ENCODE measurements at regions not wholly inside any gene's neighbourhood (a gene's known extent, or its start where the extent isn't known, plus 50 kb on each side); places are given as distances from the start of the nearest gene placed in this dataset.

DNA sequence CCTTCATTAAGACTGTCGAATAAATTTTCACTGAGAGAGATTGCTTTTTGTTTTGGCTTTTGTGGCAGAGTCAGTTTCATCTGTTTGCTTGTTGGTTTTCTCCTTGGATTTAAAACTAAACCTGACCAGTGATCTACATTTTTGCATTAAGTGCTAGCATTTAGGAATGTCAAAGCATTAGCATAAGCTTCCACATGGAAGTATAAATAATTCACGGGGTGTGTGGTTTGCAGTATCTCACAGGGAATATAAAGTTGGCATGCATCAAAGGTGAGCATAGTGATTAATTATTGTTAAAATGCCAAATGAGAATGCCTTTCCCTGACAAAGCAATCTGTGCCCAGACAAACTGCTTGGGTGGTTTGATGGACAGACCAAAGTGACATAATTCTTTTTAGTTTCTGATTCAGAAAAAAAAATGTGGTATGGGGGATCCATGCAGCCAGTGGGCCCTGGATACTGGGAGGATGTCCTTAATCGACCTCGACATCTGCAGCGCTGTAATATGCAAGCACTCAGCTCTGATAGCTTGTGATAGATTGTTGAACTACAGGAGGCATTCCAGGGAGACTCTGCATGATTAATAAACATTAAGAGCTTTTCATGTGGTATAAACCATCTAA lies 339.3 kb upstream of the POM121L12 start:
- no peak for DNase-seq

DNA sequence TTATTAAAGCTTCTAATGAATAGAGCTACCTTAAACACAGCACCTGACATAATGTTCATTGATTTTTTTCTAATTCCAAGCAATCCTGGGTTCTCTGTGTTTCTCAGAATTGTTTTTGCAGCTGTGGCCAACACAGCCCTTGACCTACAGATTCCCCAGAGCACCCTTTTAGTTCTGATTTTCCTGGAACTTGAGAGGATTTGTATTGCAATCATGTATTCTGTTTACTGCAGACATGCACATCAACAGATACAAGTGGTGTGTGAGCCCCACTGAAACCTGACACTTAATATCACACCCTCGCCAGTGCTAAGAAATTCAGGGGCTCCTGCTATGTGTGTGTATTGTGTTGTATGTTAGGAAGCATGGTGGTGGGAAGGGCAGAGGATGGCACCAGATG lies 344.2 kb upstream of the POM121L12 start:
- DNase-seq: no peak

DNA sequence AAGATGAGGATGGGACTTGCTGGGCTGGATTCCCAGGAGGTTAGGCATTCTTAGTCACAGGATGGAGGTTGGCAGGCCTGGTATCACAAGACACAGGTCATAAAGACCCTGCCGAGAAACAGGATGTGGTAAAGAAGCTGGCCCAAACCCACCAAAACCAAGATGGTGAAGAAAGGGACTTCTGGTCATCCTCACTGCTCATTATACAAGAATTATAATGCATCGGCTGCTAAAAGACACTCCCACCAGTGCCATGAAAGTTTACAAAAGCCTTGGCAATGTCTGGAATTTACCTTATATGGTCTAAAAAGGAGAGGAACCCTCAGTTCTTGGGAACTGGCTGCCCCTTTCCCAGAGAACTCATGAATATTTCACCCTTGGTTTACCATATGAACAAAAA lies 345.5 kb upstream of the POM121L12 start:
- DNase-seq: no peak

DNA sequence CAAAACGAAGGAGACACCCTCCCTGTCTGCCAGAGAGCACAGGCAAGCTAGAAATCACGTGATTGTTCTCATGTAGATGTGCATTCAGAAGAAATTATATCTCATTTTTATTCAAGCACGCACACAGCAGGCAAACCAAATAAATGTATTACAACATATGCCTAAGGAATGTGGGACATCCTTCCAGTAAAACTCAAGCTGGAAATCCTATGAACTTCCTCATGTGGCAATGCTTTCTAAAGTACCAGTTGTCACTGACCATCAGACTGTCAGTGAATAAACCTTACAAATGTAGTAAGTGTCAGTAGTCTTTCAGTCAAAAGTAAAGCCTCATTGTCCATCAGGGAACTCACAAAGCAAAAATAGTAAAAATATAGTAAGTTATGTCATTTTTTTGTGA lies 350.1 kb upstream of the POM121L12 start:
- no peak for DNase-seq

DNA sequence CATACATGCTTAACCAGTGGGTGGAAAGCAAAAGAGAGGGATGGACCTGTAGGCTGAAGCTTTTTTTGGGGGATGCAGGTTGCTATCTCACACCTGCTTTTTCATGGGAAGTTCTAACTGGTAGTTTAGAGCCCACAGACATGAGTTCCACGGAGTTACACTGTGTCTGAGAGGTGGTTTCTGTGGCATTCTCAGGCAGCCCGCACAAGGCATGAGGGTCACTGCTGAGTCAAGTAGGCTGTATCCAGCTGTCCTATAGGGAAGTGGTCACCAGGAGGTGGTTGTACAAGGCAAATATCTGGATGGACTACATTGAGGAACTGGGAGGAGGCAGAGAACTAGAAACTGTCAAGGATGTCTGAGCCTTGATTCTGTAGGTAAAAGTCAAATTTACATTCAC lies 351.0 kb upstream of the POM121L12 start:
- DNase-seq: no peak

DNA sequence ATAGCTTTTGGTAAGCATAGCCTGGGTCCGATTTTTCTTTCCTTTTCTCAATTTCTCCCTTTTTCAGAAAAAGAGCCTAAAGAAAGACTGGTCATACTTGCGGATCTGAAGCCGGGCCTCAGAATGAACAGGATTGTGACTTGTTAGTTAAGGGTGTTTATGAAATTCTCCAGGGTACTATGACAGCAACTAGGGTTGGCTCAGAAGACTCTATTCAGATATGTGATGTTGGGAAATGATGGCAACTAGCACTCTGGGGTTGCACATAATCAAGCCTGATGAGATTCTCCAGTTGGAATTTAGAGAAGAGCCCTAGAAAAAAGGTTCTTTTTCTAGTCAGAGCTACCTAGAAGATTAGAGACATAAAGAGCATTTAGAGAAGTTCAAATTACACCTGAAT lies 352.4 kb upstream of the POM121L12 start:
- no peak for DNase-seq

DNA sequence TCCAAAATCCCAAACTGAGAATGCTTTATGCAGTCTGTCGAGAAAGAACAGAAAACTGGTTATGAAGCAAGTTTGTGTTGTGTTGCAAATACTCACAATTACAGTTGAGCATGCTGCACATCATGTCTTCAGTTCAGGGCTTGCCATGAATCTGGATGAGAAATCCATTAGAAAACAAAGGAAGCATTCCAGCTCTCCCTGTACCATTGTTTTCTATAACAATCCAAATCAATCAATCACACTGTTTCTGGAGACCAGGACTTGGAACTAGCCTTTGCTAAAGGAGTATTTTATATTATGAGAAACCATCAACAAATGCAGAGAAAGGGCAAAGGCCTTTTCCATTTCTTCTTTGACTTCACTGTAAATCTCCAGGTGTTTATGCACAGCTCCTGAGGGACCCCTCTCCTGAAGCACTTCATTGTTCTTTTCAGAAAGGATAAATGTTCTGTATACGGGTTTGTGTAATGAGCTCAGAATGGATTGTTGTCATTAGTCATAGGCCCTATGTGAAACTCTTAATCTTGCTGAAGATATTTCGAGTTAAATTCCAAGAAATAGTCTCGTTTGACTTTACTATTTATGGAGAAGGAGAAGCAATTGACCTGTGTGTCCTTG lies 364.7 kb upstream of the POM121L12 start:
- no peak for DNase-seq

DNA sequence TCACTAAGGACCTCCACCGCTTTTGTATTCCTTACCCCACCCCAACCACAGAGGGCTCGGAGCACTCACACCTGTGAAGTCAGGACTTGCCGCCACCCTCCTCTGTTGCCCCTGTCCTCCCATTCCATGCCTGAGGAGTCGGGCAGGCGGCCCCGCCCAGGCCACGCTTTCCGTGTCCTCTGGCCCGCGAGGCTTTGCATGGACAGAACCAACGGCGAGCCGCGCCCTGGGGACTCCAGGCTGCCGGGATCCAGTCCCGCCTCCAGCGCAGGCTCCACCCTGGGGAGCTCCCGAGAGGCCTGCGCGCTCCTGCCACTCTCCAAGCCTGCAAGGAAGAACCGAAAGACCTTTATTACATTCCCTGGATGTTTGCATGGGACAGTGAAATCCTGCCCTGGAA lies 366.4 kb upstream of the POM121L12 start:
- no peak for DNase-seq

DNA sequence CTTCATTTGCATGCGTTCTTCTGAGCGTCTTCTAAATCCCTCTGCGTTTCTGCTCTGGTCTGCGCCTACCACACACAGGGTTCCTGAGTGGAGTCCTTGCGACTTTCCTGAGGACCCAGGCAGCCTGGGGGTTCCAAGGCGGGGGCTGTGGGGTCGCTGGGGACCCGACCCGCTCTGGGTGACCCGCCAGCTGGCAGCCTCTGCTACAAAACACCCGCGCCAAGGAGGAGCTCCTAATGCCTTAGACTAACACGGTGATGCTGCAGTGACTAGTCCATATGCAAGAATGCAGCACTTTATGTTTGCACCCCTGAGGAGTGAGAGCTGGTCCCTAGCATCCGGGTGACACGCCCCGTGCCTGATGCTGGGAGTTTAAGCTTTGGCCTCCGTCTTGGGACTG lies 367.0 kb upstream of the POM121L12 start:
- no peak for DNase-seq

DNA sequence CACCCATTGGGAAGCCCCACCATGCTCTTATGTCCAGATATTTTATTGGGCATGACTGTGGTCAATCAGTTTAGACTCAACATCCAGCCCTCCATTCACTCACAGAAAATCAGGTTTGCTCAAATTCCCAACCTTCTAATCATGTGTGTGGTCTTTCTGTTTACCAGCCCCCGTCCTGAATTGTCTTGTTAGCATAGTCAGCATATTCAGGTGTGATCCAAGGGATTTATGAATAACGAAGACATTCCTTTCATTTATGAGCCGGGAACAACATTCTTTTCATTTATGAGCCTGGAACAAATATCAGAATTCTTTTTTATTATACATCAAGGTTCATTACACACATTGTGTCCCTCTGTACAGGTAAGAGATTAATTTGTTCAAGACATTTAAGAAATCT lies 376.3 kb upstream of the POM121L12 start:
- no peak for DNase-seq

DNA sequence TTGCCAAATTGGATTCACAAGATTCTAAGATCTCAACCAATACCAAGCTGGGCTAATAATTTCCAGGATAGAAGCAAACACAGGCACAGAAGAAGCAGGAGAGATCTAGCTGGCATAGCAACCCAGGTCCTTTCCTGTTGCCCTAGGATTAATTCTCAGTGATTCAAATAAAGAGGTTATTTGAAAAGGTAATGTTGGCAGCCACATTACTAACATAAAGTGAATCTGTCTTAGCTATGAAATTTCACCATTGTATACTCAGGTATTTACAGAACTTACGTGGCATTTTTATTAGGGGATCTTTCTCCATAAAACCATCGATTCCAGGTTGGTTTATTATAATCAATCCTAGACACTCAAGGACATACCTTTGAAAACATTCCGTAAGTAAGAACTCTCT lies 379.3 kb upstream of the POM121L12 start:
- no peak for DNase-seq

DNA sequence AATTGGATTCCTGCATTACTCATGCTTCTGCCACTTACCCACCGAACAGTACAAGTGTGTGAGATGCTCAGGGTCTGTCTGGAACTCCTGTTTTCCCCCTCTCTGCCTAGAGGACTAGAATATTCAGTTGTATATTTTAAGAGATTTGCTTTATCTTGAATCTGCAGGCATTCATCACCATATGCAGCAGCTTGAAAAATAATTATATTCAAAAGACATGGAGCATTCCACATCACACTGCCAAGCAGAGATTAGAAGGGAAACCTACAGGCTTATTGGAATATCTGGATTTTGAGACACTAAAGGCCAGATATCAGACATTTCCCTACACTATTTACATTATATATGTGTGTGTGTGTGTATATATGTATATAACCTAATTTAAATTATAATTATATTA lies 382.8 kb upstream of the POM121L12 start:
- DNase-seq: no peak

DNA sequence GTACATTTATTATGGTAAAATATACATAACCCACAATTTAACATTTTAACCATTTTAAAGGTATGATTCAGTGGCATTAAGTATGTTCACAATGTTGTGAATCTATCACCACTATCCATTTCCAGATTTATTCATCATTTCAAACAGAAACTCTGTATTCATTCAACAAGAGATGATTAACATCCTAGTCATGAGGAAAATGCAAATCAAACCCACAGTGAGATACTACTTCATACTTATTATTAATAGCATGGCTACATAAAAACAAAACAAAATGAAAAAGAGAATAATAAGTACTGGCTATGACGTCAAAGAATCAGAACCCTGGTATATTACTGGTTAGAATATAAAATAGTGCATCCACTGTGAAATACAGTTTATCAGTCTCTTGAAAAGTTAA lies 386.6 kb upstream of the POM121L12 start:
- DNase-seq: no peak

DNA sequence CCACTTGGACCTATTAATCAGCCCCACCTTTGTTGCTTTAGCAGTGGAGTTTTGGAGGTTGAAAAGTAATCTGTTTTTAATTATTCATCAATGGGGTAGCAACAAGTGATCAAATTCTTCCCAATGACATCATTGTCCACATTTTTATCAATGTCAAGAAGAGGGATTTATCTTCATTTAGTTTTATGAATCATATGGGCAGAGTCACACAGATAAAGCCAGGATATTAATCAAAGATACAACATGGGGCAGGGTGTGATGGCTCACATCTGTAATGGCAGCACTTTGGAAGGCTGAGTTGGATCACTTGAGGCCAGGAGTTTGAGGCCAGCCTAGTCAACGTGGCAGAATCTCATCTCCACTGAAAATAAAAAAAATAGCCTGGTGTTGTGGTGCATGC lies 388.4 kb upstream of the POM121L12 start:
- DNase-seq: no peak

DNA sequence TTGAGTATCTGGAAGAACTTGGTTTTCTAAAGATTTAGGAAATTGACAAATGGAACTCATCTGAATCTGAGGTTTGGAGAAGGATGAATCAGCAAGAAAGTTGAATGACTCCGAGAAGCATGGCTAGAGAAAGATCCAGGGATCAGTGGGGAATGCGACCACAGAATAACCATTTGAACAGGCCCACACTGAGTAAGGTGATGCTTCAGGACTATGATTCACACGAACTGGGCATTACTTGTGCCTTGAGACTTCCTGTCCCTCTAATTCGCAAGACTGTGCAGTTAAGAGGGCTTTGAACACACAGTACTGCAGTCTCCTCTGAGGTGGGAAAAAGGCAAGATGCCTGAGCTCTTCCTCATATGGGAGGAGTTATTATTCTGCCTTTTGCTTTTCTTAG lies 395.5 kb upstream of the POM121L12 start:
- no peak for DNase-seq

DNA sequence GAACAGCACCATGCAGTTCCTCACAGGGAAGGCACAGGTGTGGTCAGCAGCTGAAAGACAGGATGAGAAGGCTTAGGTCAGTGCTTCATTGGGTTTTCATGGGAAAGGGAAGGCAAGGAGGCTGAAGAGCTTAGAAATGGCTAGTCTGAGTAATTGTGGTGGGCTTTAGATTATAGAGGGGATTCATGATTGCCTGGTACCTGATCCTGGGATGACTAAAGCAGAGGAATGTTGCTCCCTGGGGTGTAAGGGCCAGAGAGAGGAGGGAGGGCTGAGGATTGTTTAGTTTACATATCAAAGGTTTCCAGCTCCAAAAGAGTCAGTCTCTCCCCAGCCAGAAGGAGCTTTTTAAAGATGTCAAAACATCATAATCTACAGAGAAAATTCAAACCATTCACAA lies 396.3 kb upstream of the POM121L12 start:
- no peak for DNase-seq

DNA sequence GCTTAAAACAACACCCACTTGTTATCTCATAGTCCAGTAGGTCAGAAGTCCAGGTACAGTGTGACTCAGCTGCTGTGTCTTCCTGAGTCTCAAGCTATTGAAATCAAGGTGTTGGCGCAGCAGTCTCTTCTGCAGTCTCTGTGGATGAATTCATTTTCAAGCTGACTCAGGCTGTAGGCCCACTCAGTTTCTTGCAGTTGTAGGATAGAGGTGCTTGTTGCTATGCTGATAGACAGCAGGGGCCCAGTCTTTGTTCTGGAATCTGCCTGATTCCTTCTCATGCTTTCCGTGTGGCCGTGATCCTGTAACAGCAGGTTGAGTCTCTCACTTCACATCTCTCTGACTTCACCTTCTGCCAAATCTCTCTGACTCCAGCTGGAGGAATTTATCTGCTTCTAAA lies 400.4 kb upstream of the POM121L12 start:
- DNase-seq: no peak

DNA sequence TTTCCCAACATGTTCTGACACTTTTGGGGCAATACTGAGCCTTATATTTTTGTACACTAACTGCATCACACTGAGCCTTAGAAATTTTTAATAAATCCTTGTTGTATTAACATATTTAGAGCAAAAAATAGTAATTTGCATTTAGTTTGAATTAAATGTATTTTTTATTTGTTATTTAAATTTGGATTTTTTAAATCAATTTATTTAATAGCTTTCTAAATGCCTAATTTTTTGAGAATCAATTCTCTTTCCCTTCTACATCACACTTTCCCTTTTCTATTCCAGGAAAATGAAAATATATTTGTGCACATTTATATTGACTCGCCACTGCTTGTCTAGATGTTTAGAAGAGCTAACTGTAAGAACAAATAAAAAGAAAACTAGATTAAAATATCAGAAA lies 414.6 kb upstream of the POM121L12 start:
- no peak for DNase-seq

DNA sequence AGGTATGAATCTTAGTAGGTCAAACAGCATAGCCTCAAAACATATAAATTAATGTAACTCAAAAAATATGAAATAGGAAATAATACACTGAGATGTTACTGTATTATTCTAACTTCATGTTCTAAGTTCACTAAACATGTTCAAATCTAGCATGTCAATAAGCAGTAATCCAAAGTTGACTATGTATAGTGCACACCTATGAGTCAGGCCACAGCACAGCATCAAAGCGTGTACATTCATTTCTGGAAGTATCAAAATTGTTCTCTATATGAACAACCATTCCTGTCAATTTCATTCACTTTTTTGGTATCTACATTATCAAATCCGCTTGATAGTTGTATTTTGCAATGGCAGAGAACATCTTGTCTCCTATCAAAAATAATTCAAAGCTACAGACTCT lies 418.9 kb upstream of the POM121L12 start:
- no peak for DNase-seq

DNA sequence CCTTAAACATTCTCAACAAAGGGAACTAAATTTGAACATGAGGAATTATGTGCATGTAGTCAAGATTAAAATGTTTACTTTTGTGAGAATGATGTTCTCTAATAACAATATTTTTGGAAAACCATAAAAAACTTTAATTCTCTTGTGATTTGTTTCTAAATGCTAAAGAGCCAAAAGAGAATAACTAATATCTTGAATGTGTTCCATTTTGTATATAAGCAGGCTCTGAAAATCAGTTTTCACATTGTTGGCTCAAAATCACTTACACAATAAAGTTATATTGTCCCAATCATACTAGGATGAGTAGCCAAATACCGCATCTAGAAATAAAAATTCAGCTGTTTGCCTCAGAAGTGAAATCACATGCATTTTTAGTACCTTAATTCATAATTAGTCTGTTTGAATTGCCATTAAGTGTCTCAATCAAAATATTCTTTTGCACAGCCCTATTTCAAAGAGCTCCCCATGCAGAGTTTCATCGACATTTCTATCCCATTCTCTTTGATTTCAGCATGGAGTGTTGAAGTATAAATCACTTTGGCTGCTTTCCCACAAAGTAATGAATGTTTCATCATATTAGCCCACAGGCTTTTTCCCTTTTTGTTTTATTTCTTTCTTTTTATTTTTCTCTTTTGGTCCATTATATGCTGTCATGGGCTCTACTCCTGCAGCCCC lies 420.3 kb upstream of the POM121L12 start:
- DNase-seq: no peak

DNA sequence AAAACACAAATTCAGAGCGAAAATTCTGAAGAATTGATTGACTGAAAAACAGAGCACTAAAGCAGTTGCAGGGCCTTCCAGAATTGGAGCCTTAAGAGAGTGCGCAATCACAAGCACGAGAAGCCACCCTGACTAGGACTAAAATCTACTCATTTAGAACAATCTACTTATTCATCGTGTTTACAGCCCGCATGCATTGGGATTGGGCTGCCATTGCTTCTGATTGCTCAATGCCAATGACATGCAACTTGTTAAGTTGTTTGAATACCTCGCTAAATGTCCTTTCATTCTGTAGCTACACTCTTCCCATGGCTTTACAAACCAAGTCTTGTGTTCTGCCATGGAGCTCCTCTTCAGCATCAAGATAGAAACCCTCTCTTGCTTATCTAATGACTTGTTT lies 425.9 kb upstream of the POM121L12 start:
- no peak for DNase-seq

DNA sequence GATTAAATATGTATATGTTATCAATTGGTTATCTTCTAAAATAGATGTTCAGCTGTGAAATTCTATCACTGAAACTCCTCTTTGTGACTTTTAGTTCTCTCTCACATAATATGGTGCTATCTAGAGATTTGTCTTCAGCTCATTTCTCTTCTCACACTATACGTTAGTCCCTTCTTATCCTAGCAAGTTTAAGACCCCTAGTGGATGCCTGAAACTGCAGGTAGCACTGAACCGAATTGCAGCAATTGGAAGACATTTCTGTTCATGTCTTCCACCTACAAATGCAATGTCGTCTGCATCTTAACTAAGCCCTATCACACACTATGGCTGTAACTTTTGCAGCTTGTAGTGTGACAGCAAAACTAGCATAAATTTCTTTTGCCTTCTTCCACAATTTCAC lies 442.7 kb upstream of the POM121L12 start:
- no peak for DNase-seq

DNA sequence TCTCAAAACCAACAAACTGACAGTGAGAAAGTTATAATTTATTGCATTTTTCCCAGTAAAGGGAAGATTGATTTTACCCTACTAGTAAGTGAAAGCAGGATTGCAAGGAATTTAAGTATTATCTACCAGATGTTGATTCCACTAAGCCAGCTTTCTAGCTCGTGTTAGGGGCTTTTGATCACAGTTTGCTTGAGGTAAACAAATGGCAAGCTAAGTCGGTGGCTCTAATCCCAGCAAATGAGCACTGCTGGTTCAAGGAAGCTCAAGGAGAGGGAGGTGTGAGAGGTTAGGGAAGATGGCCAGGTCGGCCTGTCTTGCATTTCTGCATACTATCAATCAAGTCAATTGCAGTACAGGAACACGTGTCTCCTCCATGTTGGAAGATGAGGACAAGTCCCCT lies 448.7 kb upstream of the POM121L12 start:
- no peak for DNase-seq

DNA sequence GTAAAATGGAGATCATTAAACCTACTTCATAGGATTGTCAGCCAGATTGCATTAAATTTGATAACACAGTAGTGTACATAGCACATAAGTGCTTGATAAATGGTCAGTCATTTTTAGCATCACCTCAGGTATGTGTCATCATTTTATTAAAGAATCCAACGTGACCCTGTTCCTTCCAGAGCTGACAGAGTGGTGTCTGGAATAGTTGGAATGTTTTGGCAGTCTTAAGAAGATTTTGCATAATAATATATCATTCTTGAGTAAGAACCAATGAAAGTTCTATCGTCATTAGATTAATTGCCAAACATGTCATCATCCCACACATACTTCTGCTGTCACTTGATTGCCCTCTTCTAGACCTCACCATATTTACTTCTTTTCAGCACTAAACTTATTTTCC lies 451.4 kb upstream of the POM121L12 start:
- no peak for DNase-seq

Data from C1 segment of cervical spinal cord (tissue), 14 donors.